ENCODE measurements at regions not wholly inside any gene's neighbourhood (a gene's known extent, or its start where the extent isn't known, plus 50 kb on each side); places are given as distances from the start of the nearest gene placed in this dataset.

DNA sequence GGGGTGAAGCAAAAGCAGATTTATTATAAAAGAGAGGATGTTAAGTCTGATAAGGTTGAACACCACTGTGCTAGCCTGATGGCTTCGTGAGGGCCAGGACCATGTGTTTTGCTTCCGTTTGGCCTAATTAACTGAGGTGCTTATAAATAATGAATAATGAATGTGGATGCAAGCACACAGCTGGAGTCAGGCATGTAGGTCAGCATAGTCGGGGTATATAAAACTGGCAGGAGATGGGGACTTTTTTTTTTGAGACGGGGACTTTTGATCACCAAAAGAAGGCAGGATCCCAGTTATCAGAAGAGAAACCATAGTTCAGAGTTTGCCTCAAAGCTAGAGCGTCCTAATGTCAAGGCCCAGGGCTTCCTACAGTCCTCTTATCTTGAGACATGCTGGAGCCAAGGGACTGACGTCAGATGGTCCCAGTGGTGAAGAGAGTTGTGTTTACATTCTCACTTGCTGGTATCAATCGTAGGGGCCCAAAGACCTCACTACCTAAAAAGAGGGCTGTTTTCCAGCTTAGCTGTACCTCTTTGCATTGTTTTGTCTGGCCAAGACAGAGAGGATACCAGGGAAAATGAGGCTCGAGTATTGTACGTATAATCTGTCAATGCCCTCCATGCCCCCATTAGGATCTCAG lies 50.4 kb downstream of the RTL9 start:
- DNase-seq = no peak

DNA sequence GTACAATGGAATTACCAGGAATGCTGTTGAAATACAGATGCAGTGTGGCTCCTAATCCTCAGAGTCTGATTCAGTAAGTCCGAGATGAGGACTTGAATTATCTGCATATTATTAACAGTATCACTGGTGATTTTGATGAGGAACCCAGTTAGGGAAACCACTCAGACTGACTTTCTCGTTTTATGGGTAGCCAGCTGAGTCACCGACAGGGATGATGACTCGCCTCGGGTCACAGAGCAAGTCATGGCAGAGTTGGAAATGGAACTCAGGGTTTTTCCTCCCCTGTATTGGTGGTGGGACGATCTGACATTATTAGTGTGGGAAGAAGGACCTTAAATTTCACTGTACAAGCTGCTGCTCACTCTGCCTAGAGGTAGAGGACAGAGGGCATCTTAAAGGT lies 51.3 kb downstream of the RTL9 start:
- DNase-seq = no peak

DNA sequence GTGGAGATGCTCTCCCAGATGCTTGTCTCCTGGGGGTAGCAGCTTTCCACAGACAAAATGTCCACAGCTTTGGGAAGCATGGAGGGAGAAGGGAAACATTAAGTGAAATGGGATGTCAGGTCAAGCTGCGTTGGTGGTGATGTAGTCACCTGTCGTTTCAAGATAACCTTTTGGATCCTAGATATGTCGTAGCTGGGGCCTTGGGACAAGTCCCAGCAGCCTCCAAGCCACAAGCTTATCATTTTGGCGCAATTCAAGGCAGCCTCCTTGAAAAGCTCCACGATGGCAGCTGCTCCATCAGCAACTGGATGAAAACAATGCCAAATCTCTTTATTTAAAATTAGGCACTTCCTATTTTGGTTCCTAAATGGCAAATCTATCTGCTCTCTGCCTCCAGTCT lies 52.0 kb downstream of the RTL9 start:
- DNase-seq = no peak

DNA sequence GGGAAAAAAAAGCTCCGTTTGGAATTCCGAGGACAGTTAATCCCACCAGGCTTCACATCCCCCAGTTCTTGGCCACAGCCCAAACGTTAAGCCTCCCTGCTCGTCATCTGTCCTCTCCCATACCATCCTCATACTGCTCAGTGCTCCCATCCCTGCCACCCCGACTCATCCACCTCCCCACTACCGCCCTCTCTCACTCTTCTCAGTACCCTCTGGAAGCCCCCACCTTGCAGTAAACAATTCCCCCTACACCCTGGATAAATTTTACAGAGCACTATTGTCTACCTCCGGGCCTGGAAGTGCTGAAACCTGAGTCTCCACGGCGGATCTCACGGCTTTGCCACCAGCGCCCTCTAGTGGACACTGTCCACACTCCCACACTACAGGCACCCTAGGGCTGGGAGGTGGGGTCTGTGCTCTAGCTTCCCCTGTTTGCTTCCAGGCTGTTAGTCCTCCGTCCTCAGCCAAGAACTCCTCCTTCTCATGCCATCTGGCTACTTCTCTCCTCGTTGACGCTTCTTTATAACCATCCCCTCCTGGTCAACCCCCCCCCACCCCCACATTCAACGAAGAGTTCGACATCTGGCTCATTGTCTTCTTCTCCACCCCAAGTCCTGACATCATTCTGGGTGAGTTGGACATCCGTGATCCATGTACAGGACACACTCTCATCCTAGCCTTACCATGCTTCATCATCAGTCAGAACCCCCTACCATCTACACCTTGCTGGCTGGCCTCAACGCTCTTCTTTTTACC lies 54.5 kb downstream of the RTL9 start:
- peak; percentile 45 for DNase-seq

DNA sequence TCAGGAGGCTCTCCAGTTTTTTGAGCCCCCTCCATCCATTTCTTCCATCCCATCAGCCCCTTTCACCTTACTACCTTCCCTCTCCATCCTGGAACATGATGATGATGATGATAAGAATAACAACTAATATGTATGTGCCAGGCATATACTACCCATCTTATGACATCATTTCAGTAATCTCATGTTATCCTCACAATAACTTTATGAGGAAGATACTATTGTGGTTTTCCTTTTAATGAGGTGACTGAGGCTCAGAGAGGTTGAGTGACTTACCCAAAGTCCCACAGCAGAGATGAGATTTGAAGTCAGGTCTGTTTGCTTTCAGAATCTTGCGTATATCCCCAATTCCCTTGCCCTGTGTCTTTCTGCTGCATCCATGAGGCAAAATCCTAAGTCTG lies 55.1 kb downstream of the RTL9 start:
- DNase-seq = no peak

DNA sequence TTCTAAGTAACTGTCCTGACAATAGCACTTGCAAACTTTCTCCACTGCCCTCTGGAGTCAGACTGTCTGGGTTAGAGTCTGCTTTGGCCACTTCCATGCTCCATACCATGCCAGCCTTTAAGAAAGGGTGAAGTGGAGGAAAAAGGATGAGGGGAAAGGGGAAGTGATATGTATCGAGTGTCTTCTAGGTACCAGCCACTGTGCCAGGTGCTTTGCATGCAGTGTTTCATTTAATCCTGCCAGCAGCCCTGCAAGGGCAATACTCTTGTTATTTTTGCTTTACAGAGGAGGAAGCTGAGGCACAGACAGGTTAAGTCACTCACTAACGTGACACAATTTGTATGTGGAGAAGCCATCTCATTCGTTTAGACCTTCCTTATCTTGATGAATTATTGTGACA lies 55.6 kb downstream of the RTL9 start:
- DNase-seq = no peak

DNA sequence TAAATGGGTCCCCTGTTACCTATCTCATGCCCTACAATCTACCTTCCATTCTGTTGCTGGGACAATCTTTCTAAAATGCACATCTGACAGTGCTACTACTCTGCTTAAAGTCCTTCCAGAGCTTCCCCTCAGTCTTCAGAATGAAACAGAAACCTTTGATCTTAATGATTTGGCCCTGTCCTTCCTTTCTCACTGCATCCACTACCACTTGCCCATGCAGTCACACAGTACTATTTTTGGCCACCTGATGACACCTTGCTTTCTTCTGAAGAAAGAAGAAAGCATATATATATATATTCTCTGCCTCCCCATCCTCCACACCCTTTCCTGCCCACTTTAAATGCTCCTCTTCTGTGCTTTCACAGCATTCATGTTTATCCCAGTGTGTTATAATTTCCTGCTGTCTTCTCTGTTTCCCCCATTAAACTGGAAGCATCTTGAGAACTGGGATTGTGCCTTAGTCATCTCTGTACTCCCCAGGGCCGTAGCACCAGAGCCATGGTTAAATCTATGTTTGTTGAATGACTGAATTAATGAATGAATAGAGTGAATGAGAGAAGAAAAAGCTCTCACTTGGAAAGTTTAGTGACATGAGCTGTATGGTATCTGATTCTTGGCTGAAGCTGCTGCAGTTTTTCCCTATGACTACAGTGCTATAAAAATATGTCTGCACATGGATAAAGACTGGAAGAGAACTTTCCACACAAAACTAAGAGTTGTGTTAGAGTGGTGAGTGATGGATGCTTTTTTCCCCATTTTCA lies 56.2 kb downstream of the RTL9 start:
- DNase-seq = no peak

DNA sequence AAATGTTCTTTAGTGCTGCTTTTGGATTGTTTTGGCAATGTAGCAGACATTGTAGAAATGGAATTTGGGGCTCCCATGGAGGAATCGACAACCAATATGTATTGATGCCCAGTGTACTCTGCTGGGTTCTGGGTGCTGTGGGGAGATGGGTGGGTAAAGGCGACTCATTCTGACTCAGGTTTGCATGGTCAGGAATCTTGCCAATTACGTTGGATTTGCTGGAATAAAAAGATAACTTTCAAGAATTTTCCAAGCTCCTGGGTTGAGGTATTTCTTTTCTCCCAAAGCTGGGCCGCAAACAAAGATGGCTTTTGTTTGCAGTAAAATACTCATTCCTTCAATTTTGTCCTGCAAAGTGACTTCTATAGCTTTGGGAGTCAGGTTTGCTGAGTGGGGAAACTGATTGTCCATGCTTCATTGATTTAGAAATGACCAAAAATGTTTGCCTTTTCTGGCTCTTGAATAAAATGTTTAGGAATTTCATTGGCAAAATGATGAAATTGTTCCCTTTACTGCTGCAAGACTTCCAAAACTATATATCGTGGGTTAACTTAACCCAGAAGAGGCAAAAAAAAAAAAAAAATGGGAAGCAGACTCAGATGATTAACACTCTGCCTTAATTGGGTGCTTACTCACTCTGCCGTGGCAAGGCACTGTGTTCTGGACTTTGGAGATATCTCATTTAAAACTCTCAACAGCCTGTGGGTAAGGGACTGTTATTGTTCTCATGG lies 57.0 kb downstream of the RTL9 start:
- no peak for DNase-seq

DNA sequence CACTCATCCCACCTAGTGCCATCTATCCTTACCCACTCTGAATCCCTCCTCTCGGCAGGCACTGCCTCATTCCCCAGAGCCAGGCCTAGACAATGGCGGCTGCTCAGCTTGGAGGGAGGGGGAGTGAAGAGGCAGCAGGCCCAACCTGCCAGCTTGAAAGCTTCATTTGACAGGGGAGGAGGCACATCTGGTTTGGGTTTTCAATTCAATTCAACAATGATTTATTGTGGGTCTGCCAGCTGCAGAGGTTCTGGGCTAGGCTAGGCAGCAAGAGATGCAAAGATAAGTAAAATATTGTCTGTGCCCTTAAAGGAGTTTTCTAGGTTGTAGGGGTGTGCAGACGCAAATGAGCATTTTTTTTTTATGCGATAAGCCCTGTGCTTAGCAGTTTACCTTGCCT lies 58.5 kb downstream of the RTL9 start:
- DNase-seq = no peak

DNA sequence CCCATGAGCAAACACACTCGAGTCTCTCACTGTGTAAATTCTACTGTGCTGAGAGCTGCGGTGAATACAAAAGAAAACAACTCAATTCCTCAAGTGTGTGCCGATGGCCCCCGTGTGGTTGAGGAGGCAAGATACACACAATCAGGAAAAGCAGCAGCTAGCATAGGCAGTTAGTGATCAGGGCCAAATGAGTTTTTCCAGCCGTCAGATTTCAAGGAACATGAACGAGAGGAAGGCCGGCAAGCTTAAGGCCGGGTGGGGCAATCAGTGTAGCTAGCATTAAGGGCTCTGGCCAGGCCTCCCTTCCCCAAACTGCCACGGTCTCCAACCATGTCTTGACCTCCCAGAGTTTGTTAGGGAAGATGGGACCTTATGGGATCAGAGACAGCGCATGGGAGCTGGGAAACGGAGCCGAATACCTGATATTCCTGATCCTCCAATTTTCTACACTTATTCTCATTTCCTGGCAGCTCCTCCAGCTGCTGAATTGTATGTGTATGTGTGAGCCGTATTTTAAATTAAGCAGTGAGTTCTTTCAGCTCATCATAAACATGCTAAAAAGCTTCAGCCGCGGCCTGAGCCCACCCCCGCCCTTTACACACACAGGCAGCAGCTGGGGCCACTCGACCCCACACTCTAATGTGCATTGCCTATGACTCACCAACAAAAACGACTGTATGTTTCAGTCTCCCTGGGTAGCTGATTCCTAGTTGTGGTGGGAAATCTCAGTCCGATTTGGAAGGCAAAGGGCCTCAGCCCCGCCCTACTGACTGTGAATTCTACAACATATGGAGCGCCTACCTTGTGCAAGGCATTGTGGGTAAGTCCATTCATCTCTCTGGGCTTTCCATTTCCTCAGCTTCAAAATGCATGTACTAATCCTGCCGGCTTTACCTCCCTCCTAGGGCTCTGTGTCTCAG lies 59.9 kb downstream of the RTL9 start:
- DNase-seq = no peak

DNA sequence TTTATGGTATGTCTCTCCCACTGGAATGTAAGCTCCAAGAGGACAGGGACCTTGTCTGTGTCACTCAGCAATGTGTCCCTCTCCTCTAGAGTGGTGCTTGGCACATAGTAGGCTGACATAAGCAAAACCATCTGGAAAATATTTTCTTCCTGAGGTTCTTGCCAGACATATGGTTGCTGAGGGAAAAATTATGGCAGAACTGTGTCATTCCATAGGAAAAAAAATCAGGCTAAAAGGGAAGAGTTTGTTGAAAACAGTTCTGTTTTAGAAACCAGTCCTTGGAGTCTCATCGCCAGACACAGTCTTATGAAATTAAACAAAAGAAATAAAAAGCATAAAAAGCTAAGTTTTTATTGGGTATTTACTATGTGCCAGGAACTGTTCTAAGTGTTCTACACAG lies 60.9 kb downstream of the RTL9 start:
- no peak for DNase-seq

DNA sequence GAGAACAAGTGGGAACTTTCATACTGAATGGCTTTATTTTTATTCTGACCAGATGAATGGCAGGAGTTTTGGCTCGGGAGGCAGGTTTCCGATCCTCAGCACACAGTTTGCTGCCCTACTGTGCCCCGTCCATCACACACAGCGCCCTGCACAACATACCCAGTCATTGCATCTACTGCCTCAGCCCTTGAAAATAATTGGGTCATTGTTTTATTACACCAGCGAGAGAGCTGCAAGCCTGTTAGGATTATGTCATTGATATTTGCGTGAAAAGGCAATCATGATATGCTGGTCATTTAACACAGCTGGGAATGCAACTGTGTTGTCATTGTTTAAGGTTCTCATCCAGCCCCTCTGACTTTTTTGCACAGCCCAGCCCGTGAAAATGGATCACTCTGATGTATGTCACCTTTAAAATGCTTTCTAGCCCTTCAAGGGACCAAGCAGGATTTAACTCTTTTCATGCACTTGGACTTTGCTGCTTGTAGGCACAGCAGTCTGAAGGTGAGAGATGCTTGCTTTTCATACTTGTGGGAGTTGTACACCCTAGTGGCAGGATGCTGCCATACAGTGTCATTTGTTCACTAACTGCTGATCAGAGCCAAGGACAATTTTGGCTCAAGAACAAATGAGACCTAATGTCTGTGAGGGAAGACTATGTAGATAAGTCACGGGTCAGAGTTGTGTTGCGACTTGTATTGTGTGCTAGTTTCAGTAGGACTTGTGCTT lies 62.3 kb downstream of the RTL9 start:
- DNase-seq = no peak

DNA sequence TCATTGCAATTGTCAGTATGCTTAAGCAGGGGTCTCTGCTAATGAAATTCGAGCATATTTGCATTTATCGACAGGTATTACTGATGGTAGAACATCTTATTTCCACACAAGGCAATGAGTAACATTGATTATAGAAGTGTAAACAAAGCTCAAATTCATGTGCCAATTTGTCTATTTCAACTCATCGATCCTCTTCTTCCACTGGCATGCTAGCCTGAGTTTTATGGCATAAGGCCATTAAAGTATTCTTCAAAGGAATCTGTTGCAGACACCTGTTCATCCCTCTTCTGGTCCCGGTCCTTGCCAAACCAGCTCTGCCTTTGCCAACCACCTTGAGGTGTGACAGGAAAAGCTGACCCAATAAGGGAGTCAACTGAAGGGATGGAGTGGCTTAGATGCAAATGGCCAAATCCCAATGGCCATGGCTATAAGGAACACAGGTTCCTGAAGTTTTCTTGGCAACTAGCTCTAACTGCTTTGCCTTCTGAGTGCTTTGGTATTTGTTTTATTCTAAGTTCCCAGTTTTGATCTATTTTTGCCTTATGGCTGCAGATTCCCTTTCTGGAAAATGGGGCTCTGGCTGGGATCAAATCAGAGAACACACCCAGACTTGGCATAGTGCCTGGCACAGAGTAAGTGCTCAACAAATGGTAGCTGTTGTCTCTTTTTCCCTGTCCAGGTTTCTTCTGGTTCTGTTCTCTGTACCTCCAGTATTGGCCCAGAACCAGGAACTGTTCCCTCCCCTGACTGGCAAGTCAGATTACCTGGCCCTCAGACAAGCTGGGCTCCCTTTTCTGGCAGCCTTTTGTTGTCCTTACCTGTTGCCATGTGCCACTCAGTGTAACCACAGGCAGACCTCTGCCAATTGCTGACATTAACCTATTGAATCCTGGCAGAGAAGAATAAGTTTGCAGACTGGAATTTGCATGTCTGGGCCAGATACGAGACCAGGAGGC lies 63.1 kb downstream of the RTL9 start:
- DNase-seq = no peak

DNA sequence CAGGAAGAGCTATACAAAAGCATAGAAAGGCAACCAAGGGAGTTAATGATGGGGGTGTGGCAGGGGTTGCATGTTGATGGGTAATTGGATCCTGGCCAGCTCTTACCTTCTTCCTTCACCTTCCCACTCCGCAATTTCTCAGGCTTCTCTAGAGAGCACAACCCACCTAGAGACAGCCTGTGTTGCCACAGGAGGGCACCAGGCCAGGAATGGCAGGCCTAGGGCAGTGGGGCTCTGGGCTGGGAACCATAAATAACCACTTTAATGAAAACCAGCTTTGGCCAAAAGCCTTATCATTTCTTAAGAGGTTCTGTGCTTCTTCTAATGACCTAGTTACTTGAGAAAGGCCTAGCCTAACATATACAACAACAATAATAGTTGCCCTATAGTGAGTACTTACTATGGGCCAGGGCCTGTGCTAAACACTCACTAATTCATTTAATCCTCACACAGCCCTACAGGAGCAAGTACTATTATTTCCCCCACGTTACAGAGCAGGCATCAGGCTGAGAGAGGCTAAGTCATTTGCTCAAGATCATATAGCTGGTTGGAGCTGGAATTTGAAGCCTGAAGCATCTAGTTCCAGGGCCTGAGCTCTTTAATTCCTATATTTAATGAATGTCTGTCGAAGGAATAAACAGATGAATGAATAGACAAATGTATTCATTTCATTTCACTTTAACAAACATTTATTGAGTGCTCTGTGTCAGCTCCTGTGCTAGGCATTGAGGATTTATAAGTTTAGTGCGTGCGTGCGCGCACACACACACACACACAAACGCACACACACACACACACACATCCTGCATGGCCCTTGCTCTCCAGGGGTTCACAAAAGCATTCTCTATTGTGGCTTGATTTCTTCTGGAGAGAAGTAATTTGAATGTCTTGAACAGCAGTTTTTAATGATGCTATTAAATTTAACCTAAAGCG lies 66.8 kb downstream of the RTL9 start:
- no peak for DNase-seq

DNA sequence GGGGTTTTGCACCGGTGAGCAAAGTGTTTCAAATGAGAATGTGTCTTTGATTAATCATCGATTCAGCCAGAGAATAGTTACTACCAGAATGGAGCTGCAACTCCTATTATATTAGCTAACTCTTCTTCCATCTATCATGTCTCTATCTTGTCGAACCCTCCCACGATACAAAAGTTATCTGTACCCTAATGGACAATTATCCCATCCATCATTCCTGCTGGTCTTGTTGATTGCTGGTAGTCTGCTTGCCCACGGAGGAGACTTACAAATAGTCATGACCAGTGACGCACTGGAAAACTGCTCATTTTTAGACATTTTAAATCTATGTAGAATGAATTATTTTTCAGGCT lies 67.5 kb downstream of the RTL9 start:
- DNase-seq = no peak

DNA sequence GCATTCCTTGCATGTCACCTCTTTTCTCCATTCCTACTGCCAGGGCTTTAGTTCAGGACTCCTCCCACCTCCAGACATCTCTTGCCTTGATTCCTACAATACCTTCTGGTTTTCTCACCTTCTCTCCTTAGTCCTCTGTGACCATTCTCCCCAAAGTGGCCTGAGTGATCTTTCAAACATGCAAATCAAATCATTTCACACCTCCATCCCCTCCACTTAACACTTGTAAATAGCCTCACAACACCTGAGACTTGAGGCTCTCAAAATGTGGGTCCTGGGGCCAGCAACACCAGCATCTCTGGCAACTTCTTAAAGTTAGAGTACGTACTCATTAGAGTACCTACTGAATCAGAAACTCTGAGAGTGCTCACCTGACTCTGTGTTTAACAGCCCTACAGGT lies 68.4 kb downstream of the RTL9 start:
- no peak for DNase-seq

DNA sequence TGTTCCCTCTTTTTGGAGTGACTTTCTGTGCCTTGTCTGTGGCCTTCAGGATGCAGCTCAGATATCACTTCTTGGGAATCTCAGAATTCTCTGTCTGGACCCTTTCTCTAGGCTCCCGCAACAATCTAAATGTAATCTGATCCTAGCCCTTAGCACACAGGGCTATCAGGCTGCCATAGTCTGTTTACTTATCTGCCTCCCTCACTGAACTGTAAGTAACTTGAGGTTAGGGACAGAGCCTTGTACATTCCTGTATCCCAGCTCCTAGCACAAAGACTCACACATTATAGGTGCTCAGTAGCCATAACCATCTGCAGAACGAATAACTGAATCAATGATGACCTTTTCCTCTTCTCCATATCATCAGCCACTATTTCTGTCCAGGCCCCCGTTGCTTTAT lies 69.5 kb downstream of the RTL9 start:
- DNase-seq = no peak

DNA sequence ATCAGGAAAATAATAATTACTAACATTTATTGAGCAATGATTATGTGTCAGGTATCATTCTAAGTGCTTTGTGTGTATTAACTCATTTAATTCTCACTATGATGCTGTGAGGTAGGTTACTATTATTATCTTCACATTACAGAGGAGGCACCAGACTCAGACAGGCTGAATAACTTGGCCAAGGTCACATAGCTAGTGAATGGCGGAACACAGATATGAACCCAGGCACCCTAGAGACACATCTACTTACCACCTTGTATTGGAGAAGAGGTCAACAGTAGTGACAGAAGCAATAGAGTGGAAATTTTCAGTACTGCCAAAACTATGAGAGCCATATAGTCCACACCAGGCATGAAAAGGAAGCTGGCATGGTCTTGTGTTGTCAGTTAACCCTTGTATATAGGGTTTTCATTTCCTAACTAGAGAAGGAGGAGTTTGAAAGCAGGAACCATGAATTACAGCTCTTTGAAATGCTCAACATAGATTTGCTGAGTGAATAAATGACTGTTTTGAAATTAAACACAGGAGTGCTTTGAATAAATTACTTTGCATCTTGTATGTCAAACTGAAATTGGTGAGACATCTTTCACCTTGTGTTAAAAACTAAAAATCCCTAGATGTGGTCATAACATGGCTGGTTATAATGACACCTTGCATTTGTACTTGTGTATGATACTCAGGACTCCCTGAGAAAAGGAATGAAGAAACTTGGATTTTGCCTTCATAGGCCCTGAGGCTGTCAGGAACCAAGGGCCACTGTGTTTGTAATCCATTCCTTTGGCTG lies 71.8 kb downstream of the RTL9 start:
- no peak for DNase-seq
